NCI-H1105 (cell line): ENCODE measurements at regions not wholly inside any gene's neighbourhood (a gene's known extent, or its start where the extent isn't known, plus 50 kb on each side); places are given as distances from the start of the nearest gene placed in this dataset.
"Not testable (repeated sequence)": the region's sequence is repeated elsewhere in the genome, so short reads cannot be mapped to it uniquely, and the experiment has no call there.

Experiments used
- DNase-seq: peaks from one replicate; lab custom pipeline; 2025; lab: John Stamatoyannopoulos, UW

- no peak for DNase-seq
These were observed 89.1 kb upstream of the LIFR start for GRCh38 chr5:38645508-38645907.

GRCh38 chr5:38648703-38649291, 92.4 kb upstream of the LIFR start:
- no peak for DNase-seq

- DNase-seq: no peak
These were observed 94.1 kb upstream of the LIFR start for GRCh38 chr5:38650540-38650939.

GRCh38 chr5:38650946-38651345, 94.5 kb upstream of the LIFR start:
- peak; percentile 52 for DNase-seq

GRCh38 chr5:38651806-38652205, 95.4 kb upstream of the LIFR start:
- DNase-seq: no peak

- DNase-seq: no peak
These were observed 96.9 kb upstream of the LIFR start for GRCh38 chr5:38653389-38653788.

- no peak for DNase-seq
These were observed 99.2 kb upstream of the LIFR start for GRCh38 chr5:38655691-38656090.

GRCh38 chr5:38656568-38656967, 100.1 kb upstream of the LIFR start:
- no peak for DNase-seq

- DNase-seq: no peak
These were observed 100.6 kb upstream of the LIFR start for GRCh38 chr5:38657020-38657419.

GRCh38 chr5:38660194-38660668, 103.8 kb upstream of the LIFR start:
- DNase-seq: peak; percentile 97

GRCh38 chr5:38662090-38662489, 105.6 kb upstream of the LIFR start:
- DNase-seq: no peak

GRCh38 chr5:38663249-38663648, 106.8 kb upstream of the LIFR start:
- no peak for DNase-seq

GRCh38 chr5:38666668-38667498, 110.4 kb upstream of the LIFR start:
- DNase-seq: peak; percentile 2

GRCh38 chr5:38667499-38667776, 111.0 kb upstream of the LIFR start:
- DNase-seq: no peak

GRCh38 chr5:38669361-38669880, 113.0 kb upstream of the LIFR start:
- DNase-seq: no peak

- DNase-seq: no peak
These were observed 113.6 kb upstream of the LIFR start for GRCh38 chr5:38670066-38670465.

GRCh38 chr5:38670878-38671277, 114.4 kb upstream of the LIFR start:
- DNase-seq: no peak

- no peak for DNase-seq
These were observed 115.8 kb upstream of the LIFR start for GRCh38 chr5:38672059-38672788.

- no peak for DNase-seq
These were observed 117.2 kb upstream of the LIFR start for GRCh38 chr5:38673671-38674071.

- no peak for DNase-seq
These were observed 119.0 kb upstream of the LIFR start for GRCh38 chr5:38675443-38675842.

- no peak for DNase-seq
These were observed 121.2 kb upstream of the LIFR start for GRCh38 chr5:38677636-38678035.

GRCh38 chr5:38678076-38678475, 121.6 kb upstream of the LIFR start:
- DNase-seq: no peak

GRCh38 chr5:38678697-38679096, 122.3 kb upstream of the LIFR start:
- DNase-seq: not testable (repeated sequence)
